HG02623 (cell line): ENCODE measurements at regions not wholly inside any gene's neighbourhood (a gene's known extent, or its start where the extent isn't known, plus 50 kb on each side); places are given as distances from the start of the nearest gene placed in this dataset.

Source experiments
- ATAC-seq: cut with Tn5 transposase; IDR thresholded peaks from one replicate; pipeline ENCODE4 v1.9.1; 2021; ENCODE audit warnings: moderate library complexity; ENCODE audit not compliant: unreplicated experiment

DNA sequence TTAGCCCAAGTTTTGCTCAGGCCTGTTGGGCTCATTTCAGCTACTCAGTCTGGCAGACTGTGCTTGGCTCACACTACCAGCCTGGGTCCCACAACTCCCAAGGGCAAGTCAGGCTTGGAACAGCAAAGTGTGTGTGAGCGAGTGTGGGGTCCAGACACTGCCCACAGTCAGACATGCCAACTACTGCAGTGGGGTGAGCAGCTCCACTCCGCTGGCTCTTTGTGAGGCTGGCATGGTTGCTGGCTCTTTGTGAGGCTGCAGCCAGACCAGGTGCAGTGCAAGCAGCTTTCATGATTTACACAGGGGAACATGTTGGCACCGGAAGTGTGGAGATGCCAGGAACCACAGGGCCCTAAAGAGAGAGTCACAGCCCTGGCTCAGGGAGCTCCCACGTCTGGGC lies 606.7 kb upstream of the FAM174A start:
- no peak for ATAC-seq

DNA sequence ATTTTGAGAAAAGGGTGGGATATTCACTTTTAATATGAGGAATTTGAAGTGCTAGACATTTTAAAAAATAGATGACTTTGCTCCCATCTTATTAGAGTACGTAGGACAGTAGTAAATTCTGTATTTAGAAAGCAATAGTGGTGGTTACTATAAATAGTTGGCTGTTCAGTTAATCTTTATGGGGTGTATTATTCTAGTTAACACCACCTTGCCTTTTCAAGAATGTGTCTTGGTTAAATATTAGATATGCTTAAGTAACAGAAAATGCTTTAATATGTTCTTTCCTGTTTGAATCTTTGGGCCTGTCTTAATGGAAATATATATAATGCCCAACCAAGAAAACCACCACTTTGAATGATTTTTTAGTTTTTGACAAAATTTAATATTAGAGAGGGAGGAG lies 608.7 kb upstream of the FAM174A start:
- no peak for ATAC-seq

DNA sequence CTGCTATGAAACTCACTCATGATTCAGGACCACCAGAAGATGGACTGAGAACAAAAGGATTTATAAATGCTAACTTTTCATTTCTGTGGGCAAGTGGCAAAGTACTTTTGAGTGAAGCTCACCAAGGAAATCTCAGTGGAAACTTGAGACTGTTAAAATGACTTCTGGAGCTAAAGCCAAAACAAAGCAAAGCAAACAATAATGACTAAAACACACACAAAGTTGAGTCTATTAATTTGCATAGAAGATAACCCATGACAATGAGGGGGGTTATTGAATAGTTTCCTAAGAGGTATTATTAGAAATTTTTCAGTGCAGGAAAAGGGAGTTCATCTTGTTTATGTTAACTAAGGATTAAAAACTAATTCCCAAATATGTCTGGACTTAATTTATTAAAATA lies 612.8 kb upstream of the FAM174A start:
- no peak for ATAC-seq

DNA sequence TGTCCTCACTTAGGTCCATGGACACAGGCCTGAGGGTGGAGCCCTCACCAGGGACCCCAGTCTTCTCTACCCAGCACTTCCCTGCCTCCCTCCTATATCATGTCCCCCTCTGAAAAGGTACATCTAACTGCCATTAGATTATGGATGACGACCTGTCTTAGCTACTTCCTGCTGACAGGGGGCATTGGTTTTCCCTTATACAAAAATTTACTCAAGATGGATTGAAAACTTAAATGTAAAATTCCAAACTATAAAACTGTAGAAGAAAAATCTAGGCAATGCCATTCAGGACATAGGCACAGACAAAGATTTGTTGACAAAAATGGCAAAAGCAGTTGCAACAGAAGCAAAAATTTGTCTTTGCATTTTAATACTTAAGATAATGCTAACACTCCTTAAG lies 623.2 kb upstream of the FAM174A start:
- ATAC-seq: no peak

DNA sequence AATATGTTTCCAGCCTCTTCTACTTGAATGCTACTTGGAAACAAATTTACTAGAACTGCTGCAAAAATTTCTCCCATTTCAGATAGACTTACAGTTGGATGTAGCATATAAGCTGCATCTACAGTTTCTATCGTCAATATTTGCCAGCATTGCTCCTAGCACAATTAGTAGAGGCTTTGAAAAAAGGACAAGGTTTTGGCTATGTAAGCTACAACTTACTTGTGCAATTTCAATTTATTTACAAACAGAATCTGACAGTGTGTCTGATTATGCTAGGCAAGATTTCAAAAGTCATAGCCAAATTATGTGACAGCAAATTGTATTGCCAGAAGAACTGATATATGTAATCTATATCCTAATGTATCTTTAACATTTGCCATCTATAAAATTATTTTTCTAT lies 628.4 kb upstream of the FAM174A start:
- no peak for ATAC-seq

DNA sequence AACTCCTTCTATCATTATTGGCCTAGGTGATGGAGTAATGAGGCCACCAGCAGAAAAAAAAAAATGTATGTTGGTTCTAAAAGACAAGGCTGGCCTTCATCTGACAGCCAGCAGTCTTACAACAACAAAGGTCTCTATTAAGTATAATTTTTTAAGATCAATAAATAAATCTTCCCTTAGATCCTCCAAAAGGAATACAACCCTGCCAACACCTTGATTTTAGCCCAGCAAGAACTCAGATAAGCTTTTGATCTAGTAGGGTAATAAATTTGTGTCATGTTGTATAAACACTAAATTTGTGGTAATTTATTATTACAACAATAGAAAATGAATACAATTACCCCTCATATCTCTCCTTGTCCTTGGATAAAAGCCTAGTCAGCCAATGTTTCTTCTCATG lies 633.2 kb upstream of the FAM174A start:
- no peak for ATAC-seq

DNA sequence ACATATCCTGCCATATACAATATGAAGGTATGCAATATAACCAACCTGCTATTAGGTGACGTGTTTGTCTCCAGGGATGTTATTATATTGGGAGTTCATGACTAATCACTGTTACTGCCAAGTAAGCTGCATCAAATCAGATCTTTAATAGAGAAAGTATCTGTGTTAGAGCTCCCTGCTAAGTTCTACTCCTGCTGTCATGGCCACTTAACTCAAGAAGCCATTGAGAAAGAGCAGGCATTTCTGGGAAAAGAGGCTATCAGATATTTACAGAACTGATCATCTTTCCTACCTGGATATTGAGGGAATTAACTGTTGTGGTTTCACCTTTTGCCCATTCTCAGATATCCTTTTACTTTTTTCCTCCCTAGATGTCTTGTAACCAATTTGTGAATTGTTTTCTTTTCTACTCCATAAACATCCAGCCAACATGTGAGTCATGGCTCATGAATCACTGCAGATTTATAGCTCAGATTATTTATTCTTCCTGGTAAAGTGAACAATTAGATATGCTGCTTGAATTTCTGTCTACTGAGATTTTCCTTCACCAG lies 634.8 kb upstream of the FAM174A start:
- ATAC-seq: no peak

DNA sequence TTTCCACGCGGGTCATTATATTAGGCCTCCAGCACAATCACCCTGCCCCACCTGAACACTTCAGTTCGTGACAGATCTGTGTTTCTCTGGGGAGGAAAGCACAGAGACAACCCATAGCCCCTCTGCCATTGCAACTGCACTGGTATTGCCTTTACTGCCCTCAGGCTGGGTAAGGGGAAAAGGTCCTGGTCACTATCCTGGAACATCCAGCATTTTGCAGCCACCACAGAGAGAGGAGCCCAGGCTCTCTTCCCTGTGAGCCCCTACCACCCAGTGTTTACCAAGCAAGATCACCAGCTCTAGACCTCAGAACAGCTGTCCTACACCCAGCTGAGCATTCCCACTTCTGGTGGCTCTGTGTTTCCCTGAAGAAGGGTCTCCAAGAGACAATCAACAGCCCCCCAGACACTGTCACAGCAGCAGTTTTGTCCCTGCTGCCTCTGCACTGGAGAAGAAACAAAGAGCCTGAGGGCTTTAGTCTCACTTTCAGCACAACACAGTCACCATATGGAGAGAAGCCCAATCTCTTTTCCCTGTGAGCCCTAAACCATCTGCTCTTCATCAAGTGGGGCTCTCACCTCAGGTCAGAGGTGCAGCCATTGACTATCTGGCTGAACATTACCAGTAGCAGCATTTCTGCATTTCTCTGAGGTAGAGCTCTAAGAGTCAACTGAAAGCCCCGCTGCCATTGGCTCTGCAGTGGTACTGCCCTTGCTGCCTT lies 655.2 kb upstream of the FAM174A start:
- no peak for ATAC-seq

DNA sequence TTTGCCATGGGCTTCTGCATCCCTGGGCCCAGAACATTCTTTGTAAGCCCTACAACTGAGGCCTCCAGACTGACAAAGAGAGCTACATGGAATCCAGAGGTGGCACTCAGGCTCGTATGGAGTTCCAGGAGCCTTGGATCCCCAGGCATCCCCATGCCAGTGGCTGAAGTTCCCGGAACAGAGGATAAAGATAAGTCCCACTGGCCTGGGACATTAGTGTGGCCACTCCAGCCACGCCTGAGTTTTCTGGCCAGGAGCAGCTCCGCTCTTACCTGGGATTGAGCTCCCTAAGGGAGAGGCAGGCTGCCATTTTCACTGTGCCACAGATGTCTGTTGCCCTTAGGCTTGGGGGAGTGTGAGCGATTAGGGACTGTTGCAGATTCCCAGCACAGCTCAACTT lies 656.3 kb upstream of the FAM174A start:
- ATAC-seq: no peak

DNA sequence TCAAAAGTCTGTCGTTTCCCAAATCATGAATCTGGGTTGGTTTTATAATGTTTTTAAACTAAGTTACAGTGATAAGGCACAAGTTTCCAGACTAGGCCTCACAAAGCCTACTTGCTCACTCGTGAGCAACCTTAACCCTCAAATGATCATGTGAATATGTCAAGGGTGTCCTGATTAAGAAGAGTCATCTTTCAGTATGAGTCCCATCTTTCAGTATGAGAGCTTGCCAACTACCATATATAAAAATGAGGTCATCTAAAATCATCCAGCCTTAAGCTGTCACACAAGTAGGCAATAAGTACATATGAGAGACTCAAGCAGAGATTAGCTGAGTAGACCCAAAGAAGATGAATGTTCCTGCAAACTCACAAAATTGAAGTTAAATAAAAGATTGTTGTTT lies 668.4 kb upstream of the FAM174A start:
- peak; percentile 73 for ATAC-seq

DNA sequence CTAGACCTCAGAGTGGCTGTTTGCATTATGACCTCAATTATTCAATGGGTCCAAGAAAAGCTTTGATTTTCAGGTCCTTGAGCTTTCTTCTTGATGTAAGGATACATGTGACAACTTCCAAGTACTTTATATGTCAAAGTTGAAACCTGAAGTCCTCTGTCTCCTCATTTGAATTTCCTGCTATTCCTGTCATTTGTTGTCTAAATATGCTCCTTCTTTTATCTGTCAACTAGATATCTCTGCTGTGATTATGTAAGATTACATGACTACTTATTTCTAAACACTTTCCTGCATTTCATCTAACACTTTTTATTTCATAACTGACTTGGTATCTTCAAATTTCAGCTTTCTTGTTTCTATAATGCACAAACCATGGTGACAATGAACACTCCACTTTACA lies 670.0 kb upstream of the FAM174A start:
- no peak for ATAC-seq

DNA sequence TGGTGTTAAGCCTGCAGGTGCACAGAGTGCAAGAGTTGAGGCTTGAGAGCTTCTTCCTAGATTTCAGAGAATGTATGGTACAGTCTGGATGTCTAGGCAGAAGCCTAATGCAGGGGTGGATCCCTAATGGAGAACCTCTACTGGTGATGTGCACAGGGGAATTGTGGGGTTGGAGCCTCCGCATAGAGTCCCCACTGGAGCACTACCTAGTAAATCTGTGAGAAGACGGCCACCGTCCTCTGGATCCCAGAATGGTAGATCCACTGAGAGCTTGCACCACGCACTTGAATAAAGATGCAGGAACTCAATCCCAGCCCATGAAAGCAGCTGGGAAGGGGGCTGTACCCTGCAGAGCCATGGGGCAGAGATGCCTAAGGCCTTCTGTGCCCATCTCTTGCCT lies 699.4 kb upstream of the FAM174A start:
- ATAC-seq: no peak

DNA sequence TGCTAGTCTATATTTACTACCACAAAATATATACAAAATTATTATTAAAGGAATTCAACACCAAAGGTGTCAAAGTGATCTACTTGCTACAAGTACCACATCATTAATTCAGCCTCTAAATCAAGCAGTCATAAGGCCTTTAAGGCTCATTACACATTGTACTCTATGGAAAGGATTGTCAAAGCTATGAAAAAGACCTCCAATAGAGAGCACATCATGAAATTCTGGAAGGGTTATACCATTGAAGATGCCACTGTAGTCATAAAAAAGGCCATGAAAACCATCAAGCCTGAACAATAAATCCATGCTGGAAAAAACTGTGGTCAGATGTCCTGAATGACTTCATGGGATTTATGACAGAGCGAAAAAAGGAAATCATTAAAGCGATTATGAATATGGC lies 708.0 kb upstream of the FAM174A start:
- ATAC-seq: no peak

DNA sequence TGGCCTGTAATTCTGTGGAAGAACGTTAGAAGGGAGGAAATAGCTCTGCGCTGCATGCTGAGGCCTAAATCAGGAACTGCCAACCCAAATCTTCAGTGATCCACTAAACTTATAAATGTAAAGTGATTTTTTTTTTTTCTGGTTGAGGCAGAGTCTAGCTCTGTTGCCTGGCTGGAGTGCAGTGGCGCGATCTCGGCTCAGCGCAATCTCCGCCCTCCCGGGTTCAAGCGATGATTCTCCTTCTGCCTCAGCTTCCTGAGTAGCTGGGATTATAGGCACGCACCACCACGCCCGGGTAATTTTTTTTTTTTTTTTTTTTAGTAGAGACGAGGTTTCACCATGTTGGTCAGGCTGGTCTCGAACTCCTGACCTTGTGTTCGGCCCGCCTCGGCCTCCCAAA lies 717.4 kb upstream of the FAM174A start:
- no peak for ATAC-seq

DNA sequence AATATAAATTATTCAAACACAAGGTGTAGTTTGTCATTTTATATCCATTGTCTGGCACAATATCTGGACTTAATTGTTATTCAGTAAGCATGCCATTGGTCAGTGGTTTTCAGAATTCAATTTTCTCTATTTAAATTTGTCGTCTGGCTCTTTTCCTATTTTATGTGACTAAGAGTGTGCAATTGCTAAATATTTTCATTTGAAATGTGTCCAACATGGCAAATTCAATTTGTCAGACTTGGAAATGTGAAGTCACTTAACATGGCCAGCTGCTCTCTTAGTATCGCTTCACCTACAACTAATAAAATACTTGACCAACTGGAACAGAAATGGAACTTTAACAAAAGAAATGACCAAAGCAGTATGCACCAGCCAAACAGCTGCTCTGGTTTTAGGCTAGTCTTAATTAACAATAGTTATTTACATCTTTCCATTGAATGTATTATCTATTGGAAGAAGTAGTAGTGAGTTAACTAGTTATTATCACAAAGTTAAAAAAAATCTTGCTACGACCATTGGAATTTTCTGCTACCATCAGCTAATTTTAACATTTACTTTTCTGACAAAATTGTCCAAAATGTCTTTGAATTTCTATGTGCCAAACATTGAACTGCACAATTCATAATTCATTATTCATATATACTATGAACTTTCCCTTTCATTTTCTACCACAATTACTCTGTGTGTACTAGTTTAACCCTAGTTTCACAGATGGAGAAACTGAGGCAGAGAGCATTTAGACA lies 720.7 kb upstream of the FAM174A start:
- no peak for ATAC-seq

DNA sequence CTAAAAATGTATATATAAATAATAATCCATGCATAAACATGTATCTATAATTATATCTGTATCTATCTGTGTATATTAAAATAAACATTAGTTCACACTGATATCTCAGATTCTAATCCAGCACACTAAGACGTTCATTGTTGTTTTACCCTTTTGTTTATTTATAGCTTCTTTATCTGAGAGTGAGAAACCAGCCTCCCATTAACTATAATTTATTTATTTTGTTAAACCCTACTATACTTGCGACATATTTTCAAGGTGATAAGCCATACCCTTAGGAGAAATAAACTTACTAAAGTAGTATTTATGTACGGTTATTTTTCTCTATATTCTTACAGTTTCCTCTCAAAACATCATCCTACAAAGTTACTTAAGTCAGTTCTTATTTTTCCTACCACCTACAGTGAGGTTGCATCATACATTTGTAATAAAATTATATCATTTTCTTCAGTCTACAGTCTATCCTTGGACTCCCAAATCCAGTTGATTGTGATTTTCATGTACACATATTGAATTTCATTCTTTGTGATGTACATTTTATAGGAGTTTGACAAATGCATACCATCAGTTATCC lies 726.4 kb upstream of the FAM174A start:
- no peak for ATAC-seq

DNA sequence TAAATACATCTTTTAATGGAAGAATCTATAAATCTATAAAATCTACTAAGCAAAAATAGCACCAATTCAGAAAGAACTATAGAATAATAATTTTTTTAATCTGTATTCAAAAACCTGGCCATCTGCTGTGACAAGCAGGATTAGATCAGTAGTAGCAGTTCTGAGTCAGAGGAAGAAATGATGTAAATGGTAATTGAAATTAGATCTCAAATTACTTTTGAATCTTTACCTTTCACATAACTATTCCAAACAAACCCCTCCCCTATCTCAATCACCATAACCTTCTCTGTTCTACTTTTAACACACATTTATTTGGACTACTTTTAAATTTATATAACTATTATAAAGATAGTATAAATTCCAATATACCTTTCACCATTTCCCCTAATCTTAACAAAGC lies 727.8 kb upstream of the FAM174A start:
- no peak for ATAC-seq

DNA sequence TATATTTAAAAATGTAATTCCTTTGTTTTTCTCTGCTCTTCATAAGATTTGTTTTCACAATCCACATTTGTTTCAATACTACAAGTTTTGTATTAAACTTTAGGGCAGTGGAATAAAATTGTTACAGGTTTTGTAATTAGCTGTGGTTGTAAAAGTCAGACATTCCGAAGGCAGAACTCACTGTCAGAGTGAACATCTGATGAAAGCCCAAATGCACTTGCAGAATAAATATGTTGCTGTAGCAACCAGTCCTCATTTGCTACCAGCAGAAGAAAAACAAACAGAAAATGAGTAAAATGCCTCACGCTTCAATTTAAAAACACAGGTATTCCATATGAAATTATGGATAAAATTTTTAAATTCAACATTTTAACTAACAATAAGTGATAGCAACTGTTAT lies 740.1 kb upstream of the FAM174A start:
- no peak for ATAC-seq

DNA sequence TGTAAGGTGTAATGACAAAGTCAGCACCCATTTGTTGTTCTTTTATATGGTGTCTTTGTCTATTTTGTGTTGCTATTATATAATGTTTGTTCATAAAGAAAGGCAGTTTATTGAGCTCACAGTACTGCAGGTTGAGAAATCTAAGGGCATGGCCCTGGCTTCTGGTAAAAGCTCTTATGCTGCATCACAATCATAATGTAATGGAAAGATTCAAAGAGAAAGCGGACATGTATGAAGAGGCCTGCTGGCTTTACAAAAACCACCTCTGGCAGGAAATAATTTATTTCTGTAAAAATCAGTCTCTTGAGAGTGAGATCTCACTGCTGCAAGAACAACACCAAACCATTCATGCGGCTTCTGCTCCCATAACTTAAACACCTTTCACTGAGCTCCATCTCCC lies 746.7 kb upstream of the FAM174A start:
- no peak for ATAC-seq

DNA sequence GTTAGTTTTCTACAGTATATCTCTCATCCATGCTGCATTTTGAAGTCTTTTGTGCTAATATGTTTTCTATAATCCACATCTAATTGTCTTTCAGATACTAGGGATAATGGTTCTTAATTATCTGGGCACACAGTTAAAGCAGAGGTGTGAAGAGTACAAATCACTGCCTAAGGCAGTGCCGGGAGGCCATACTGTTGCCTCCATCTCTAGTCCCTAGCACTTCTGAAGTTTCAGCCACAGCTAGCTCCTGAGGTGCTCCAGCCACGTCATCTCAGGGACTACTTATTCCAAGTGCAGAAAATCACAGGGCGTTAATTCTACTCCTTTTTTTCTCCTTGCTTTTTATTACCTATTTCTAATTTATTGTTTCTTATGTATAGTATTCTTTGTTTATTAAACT lies 760.0 kb upstream of the FAM174A start:
- no peak for ATAC-seq

DNA sequence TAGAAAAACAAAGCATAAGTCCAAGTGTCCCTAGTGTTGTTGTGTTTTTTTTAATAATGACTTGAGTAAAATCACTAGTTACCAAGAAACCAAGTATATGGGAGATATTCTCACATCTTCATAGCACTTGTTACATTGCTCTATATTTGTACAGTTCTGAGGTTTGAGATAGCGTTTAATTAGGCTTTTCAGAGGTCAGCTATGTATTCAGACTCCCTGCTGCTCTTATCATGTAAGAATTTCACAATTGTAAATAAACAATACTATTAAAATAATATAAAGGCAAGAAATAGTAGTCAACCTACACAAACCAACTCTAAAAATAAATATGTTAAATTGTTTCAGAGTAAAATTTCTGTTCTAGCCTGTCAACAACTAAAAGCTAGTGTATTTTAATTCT lies 761.9 kb upstream of the FAM174A start:
- ATAC-seq: no peak

DNA sequence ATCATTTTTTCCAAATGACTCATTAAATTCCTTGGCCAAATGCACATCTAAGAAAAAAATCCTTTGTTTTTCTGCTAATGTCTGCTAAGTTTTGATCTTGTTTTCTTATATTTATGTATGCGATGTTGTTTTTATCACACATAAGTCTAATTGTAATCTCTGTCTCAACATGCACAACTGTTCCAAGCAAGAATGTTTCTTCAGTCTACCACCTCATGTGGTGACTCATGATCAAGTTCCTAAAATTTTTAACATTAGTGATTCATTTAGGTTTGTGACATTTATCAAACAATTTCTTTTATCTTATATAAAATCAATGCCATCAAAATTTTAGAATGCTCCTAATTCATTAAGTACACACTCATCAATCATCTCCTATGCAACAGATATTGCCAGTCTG lies 763.9 kb upstream of the FAM174A start:
- ATAC-seq: no peak
